Peyer's patch (tissue), 4 donors: ENCODE measurements at regions not wholly inside any gene's neighbourhood (a gene's known extent, or its start where the extent isn't known, plus 50 kb on each side); places are given as distances from the start of the nearest gene placed in this dataset.

Experiments used
- DNase-seq, 3 donors: peaks; one replicate each; pipeline ENCODE4 v3.0.0-alpha.2; 2017 to 2019
- H3K27ac ChIP-seq, 4 donors: fragments of 200-600 bp; sonication (generic); one replicate each; pipeline ENCODE4 v1.5.1; 2016 to 2019
- H3K27me3 ChIP-seq, 2 donors: fragments of 200-600 bp; sonication (generic); one replicate each; pipeline ENCODE4 v1.5.1; 2019
- H3K36me3 ChIP-seq, 3 donors: fragments of 200-600 bp; sonication (generic); one replicate each; pipeline ENCODE4 v1.5.1; 2016 to 2019
- H3K4me1 ChIP-seq, 4 donors: fragments of 200-600 bp; sonication (generic); one replicate each; pipeline ENCODE4 v1.5.1; 2016 to 2019
- H3K4me3 ChIP-seq, 4 donors: fragments of 200-600 bp; sonication (generic); 1 replicate in 3 of 4; 2 replicates in 1 of 4; pipeline ENCODE4 v1.5.1; 2016 to 2019; ENCODE audit warnings: mild to moderate bottlenecking in 1 of 4
- H3K9me3 ChIP-seq, 4 donors: fragments of 200-600 bp; sonication (generic); one replicate each; pipeline ENCODE4 v1.5.1; 2016 to 2019; ENCODE audit warnings: mild to moderate bottlenecking in 1 of 4
- CTCF ChIP-seq, 6 experiments: fragments of 450-650 bp in 4 of 6; fragments of 200-600 bp in 2 of 6; sonication (generic) in 1 of 6; IDR thresholded peaks; one replicate each; pipeline ENCODE4 v1.5.1; 2017 to 2019; ENCODE audit warnings: antibody characterized with exemption in 6 of 6, mild to moderate bottlenecking in 3 of 6, moderate library complexity in 1 of 6
- POLR2A ChIP-seq, 2 donors: fragments of 450-650 bp; IDR thresholded peaks; one replicate each; pipeline ENCODE4 v1.5.1; 2017; ENCODE audit warnings: antibody characterized with exemption in 2 of 2, mild to moderate bottlenecking in 2 of 2, moderate library complexity in 2 of 2

- peak in 2 of 3 donors; percentile 79 to 84 for DNase-seq
- H3K4me3 ChIP-seq, result peak overlapping the region; percentile 63 to 75 (median 74)
- peaks cover 0 to 17% (median 5%) of the 10 kb centered on the region in 4 donors for H3K4me1 ChIP-seq
Measured at GRCh38 chr6:27838945-27839625, 73.1 kb downstream of the OR2B2 start.

GRCh38 chr6:27838058-27838944 lies 73.9 kb downstream of the OR2B2 start:
- TF ChIP-seq POLR2A (IDR thresholded peaks at IDR 0.05), result peak; percentile 92 to 98
- TF ChIP-seq CTCF (IDR thresholded peaks at IDR 0.05), result peak in 4 of 6 experiments; percentile 5 to 61 (median 50)
- Histone ChIP-seq H3K4me3 (peak overlapping the region; percentile 63 to 75 (median 74)), H3K9me3 (no peaks in the 10 kb centered on the region), H3K27ac (peak overlapping the region; percentile 96 to 98 (median 98)), H3K36me3 (no peaks in the 10 kb centered on the region), H3K27me3 (no peaks in the 10 kb centered on the region), H3K4me1 (peaks cover 0 to 17% (median 5%) of the 10 kb centered on the region in 4 donors)
- DNase-seq, result peak; percentile 77 to 91 (median 85)

More at GRCh38 chr6:27838945-27839625, 73.1 kb downstream of the OR2B2 start:
- no peaks in the 10 kb centered on the region for H3K9me3 ChIP-seq
- no peaks in the 10 kb centered on the region for H3K27me3 ChIP-seq
- TF ChIP-seq CTCF (IDR thresholded peaks at IDR 0.05), result no peak
- peak in 1 of 2 donors; percentile 16 for TF ChIP-seq POLR2A (IDR thresholded peaks at IDR 0.05)
- H3K36me3 ChIP-seq, result no peaks in the 10 kb centered on the region
- peak overlapping the region; percentile 96 to 98 (median 98) for H3K27ac ChIP-seq

GRCh38 chr6:27837625-27838057 lies 74.6 kb downstream of the OR2B2 start:
- Histone ChIP-seq H3K4me3 (peak overlapping the region; percentile 63 to 75 (median 74)), H3K36me3 (no peaks in the 10 kb centered on the region), H3K9me3 (no peaks in the 10 kb centered on the region), H3K27me3 (no peaks in the 10 kb centered on the region), H3K4me1 (peaks cover 0 to 17% (median 5%) of the 10 kb centered on the region in 4 donors), H3K27ac (peak overlapping the region; percentile 96 to 98 (median 98))
- no peak for DNase-seq
- TF ChIP-seq POLR2A (IDR thresholded peaks at IDR 0.05), result no peak

GRCh38 chr6:27836783-27837624 lies 75.2 kb downstream of the OR2B2 start:
- H3K4me1 ChIP-seq, result peaks cover 0 to 17% (median 5%) of the 10 kb centered on the region in 4 donors
- no peak for TF ChIP-seq CTCF (IDR thresholded peaks at IDR 0.05)
- peak; percentile 17 to 25 for TF ChIP-seq POLR2A (IDR thresholded peaks at IDR 0.05)
- H3K27me3 ChIP-seq, result no peaks in the 10 kb centered on the region
- H3K4me3 ChIP-seq, result peak overlapping the region; percentile 63 to 75 (median 74)
- peak overlapping the region; percentile 96 to 98 (median 98) for H3K27ac ChIP-seq
- H3K9me3 ChIP-seq, result no peaks in the 10 kb centered on the region
- no peaks in the 10 kb centered on the region for H3K36me3 ChIP-seq
- DNase-seq, result peak; percentile 61 to 85 (median 74)

GRCh38 chr6:27836141-27836782 lies 75.9 kb downstream of the OR2B2 start:
- no peak for DNase-seq
- H3K4me1 ChIP-seq, result peaks cover 0 to 17% (median 5%) of the 10 kb centered on the region in 4 donors
- H3K27me3 ChIP-seq, result no peaks in the 10 kb centered on the region
- peak overlapping the region; percentile 96 to 98 (median 98) for H3K27ac ChIP-seq
- TF ChIP-seq POLR2A (IDR thresholded peaks at IDR 0.05), result no peak
- no peak for TF ChIP-seq CTCF (IDR thresholded peaks at IDR 0.05)
- H3K9me3 ChIP-seq, result no peaks in the 10 kb centered on the region
- H3K36me3 ChIP-seq, result no peaks in the 10 kb centered on the region
- H3K4me3 ChIP-seq, result peak overlapping the region; percentile 63 to 75 (median 74)
